GM13977 (cell line): ENCODE measurements at regions not wholly inside any gene's neighbourhood (a gene's known extent, or its start where the extent isn't known, plus 50 kb on each side); places are given as distances from the start of the nearest gene placed in this dataset.

Experiments
- DNase-seq: peaks from one replicate; pipeline ENCODE4 v3.0.0; 2012; ENCODE audit warnings: low spot score
- in situ Hi-C: fragments of 300-500 bp; cut with MboI; formaldehyde crosslinking; loops from one replicate; pipeline ENCODE4 v1.12.0; 2022; ENCODE audit warnings: low sequenced_read_pairs, low pct_unique_long_range_greater_than_20kb, mixed read lengths, inconsistent platforms; ENCODE audit not compliant: unreplicated experiment
- TF ChIP-seq, protein P1 (sequence below): IDR thresholded peaks from 2 replicates; pipeline ENCODE4 v1.5.1; 2012; ENCODE audit warnings: mild to moderate bottlenecking, control low read depth; ENCODE audit not compliant: insufficient read depth; ENCODE audit errors: extremely low read depth, missing control alignments

- DNase-seq, result no peak
- in situ Hi-C loops, result no loop called here
- TF ChIP-seq, protein P1, sequence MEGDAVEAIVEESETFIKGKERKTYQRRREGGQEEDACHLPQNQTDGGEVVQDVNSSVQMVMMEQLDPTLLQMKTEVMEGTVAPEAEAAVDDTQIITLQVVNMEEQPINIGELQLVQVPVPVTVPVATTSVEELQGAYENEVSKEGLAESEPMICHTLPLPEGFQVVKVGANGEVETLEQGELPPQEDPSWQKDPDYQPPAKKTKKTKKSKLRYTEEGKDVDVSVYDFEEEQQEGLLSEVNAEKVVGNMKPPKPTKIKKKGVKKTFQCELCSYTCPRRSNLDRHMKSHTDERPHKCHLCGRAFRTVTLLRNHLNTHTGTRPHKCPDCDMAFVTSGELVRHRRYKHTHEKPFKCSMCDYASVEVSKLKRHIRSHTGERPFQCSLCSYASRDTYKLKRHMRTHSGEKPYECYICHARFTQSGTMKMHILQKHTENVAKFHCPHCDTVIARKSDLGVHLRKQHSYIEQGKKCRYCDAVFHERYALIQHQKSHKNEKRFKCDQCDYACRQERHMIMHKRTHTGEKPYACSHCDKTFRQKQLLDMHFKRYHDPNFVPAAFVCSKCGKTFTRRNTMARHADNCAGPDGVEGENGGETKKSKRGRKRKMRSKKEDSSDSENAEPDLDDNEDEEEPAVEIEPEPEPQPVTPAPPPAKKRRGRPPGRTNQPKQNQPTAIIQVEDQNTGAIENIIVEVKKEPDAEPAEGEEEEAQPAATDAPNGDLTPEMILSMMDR, result no peak
Measured at GRCh38 chr4:19748519-19749479, 502.9 kb upstream of the SLIT2 start.

DNA sequence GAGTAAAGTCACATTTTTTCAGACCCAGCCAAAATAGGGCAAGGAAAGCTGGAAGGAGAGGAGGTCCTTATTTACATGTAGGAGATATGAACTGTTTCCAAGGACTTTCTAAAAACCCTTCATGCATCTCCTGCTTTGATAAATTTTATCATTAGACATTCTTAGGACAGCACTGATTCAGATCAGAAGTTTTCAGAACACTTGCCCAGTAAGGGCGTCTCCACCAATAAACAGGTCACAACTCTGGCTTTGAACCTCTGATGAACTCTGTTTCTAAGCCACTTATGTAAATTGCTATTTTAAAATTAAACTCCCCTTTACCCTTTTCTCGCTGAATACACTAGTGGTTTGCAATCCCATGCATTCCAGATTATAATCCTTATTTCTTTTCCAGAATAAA lies 505.3 kb upstream of the SLIT2 start:
- DNase-seq, result no peak
- in situ Hi-C loops, result no loop called here
- TF ChIP-seq, protein P1, result no peak

DNA sequence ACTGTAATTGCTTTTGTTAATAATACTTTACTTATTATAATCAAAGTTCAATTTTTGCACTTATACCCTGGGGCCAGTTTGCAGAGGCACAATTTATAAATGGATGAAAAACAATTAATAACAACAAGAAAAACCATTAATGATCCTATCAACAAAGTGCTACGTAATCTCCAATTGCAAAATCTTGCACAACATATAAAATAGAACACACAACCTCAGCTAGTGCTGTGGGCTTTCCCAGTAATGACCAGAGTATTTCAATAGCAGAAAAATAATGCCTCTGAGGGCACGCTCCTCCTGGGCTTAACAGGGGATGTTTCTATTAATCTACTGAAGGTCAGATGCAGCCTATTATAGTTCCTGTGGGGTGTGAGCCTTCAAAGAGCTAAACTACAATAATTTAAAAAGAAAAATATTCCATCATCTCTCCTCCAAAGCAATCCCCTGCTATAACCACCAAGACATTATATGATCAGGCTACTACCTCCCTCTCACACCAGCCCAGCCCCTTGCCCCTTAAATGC lies 508.5 kb upstream of the SLIT2 start:
- DNase-seq, result no peak
- TF ChIP-seq, protein P1, result no peak
- in situ Hi-C loops, result no loop called here

GRCh38 chr4:19739101-19739651 lies 512.5 kb upstream of the SLIT2 start:
- DNase-seq, result no peak

GRCh38 chr4:19736968-19737756 lies 514.5 kb upstream of the SLIT2 start:
- TF ChIP-seq, protein P1, result no peak
- no peak for DNase-seq
- in situ Hi-C loops, result no loop called here

More at GRCh38 chr4:19739101-19739651, 512.5 kb upstream of the SLIT2 start:
- TF ChIP-seq, protein P1, result no peak
- in situ Hi-C loops, result no loop called here

DNA sequence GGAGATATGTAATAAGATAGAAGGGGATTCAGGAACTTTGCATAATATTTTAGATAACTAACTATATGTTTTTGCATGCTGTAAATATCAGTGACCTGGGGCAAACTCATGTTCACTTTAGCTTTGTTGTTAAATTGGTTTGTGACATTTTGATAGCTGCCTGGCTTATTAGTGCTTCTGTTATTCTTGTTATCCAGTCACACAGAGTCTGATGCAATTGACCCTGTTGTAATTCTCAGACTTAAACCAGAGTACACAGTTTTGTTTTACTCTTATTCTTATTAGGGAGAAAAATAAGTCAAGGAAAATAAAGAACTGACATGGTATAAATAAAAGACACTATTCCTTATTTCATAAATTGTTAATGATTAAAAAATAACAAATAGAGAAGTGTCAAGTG lies 516.7 kb upstream of the SLIT2 start:
- no peak for DNase-seq
- TF ChIP-seq, protein P1, result no peak
- in situ Hi-C loops, result no loop called here
